ENCODE measurements at regions not wholly inside any gene's neighbourhood (a gene's known extent, or its start where the extent isn't known, plus 50 kb on each side); places are given as distances from the start of the nearest gene placed in this dataset.
"Not testable (repeated sequence)": the region's sequence is repeated elsewhere in the genome, so short reads cannot be mapped to it uniquely, and the experiment has no call there.

- Histone ChIP-seq H3K36me3 (no peaks in the 10 kb centered on the region), H3K4me1 (no peaks in the 10 kb centered on the region), H3K4me3 (no peak overlapping the region)
These were observed 793.8 kb downstream of the SORCS1 start for GRCh38 chr10:106370751-106371150.

GRCh38 chr10:106360870-106361269 lies 803.6 kb downstream of the SORCS1 start:
- no peaks in the 10 kb centered on the region for H3K9me3 ChIP-seq
- TF ChIP-seq EP300 (IDR thresholded peaks at IDR 0.05) (no peak), POLR2A (IDR thresholded peaks at IDR 0.05) (no peak), CTCF (IDR thresholded peaks at IDR 0.05) (no peak), POLR2AphosphoS5 (IDR thresholded peaks at IDR 0.05) (no peak)
- no peak overlapping the region for H3K27ac ChIP-seq
- H3K27me3 ChIP-seq: no peaks in the 10 kb centered on the region
- H3K36me3 ChIP-seq: no peaks in the 10 kb centered on the region
- WGBS: 59% methylated on average over 2 of the region's 2 CpGs
- H3K4me3 ChIP-seq: no peak overlapping the region
- DNase-seq (ENCODE audit: low spot score in 2 of 2): no peak
- no peaks in the 10 kb centered on the region for H3K4me1 ChIP-seq

More at GRCh38 chr10:106370751-106371150, 793.8 kb downstream of the SORCS1 start:
- 84% methylated on average over 6 of the region's 6 CpGs for WGBS
- TF ChIP-seq POLR2AphosphoS5 (IDR thresholded peaks at IDR 0.05) (no peak), EP300 (IDR thresholded peaks at IDR 0.05) (no peak), CTCF (IDR thresholded peaks at IDR 0.05) (no peak), POLR2A (IDR thresholded peaks at IDR 0.05) (no peak)
- Histone ChIP-seq H3K27me3 (no peaks in the 10 kb centered on the region), H3K9me3 (no peaks in the 10 kb centered on the region), H3K27ac (no peak overlapping the region)
- DNase-seq (ENCODE audit: low spot score in 2 of 2): no peak

GRCh38 chr10:106355450-106355849 lies 809.1 kb downstream of the SORCS1 start:
- Histone ChIP-seq H3K9me3 (no peaks in the 10 kb centered on the region), H3K27me3 (no peaks in the 10 kb centered on the region), H3K36me3 (no peaks in the 10 kb centered on the region), H3K4me1 (no peaks in the 10 kb centered on the region), H3K27ac (no peak overlapping the region), H3K4me3 (no peak overlapping the region)
- no peak for DNase-seq (ENCODE audit: low spot score in 2 of 2)
- no peak for TF ChIP-seq POLR2A (IDR thresholded peaks at IDR 0.05)
- no peak for TF ChIP-seq POLR2AphosphoS5 (IDR thresholded peaks at IDR 0.05)
- WGBS: 42% methylated on average over 2 of the region's 2 CpGs

- Histone ChIP-seq H3K9me3 (no peaks in the 10 kb centered on the region), H3K4me3 (no peak overlapping the region), H3K27me3 (no peaks in the 10 kb centered on the region), H3K27ac (no peak overlapping the region), H3K4me1 (no peaks in the 10 kb centered on the region), H3K36me3 (no peaks in the 10 kb centered on the region)
- no peak for TF ChIP-seq EP300 (IDR thresholded peaks at IDR 0.05)
- TF ChIP-seq CTCF (IDR thresholded peaks at IDR 0.05): no peak
- no peak for TF ChIP-seq POLR2A (IDR thresholded peaks at IDR 0.05)
- TF ChIP-seq POLR2AphosphoS5 (IDR thresholded peaks at IDR 0.05): no peak
- no peak for DNase-seq (ENCODE audit: low spot score in 2 of 2)
These were observed 815.6 kb downstream of the SORCS1 start for GRCh38 chr10:106348933-106349332.

- Histone ChIP-seq H3K4me1 (no peaks in the 10 kb centered on the region), H3K27me3 (no peaks in the 10 kb centered on the region), H3K9me3 (no peaks in the 10 kb centered on the region), H3K36me3 (no peaks in the 10 kb centered on the region), H3K27ac (no peak overlapping the region), H3K4me3 (no peak overlapping the region)
- no peak for DNase-seq (ENCODE audit: low spot score in 2 of 2)
- 48% methylated on average over 2 of the region's 2 CpGs for WGBS
- TF ChIP-seq POLR2A (IDR thresholded peaks at IDR 0.05) (no peak), EP300 (IDR thresholded peaks at IDR 0.05) (no peak), POLR2AphosphoS5 (IDR thresholded peaks at IDR 0.05) (no peak), CTCF (IDR thresholded peaks at IDR 0.05) (no peak)
These were observed 817.0 kb downstream of the SORCS1 start for GRCh38 chr10:106347547-106347946.

- not testable (repeated sequence) for H3K9me3 ChIP-seq; DNase-seq (ENCODE audit: low spot score in 2 of 2); H3K36me3 ChIP-seq; H3K27me3 ChIP-seq; H3K4me3 ChIP-seq; H3K27ac ChIP-seq; H3K4me1 ChIP-seq
- WGBS: 67% methylated on average over 10 of the region's 10 CpGs
These were observed 821.0 kb downstream of the SORCS1 start for GRCh38 chr10:106343539-106343938.

Measured in suprapubic skin (tissue), 4 donors.